Transverse colon (tissue), 4 donors: ENCODE measurements at regions not wholly inside any gene's neighbourhood (a gene's known extent, or its start where the extent isn't known, plus 50 kb on each side); places are given as distances from the start of the nearest gene placed in this dataset.
"Not testable (repeated sequence)": the region's sequence is repeated elsewhere in the genome, so short reads cannot be mapped to it uniquely, and the experiment has no call there.

Experiments used
- DNase-seq: peaks from one replicate; pipeline ENCODE4 v3.0.0-alpha.2; 2019
- H3K27ac ChIP-seq, 4 donors: fragments of 200-600 bp; sonication (generic); 2 replicates each; pipeline ENCODE4 v1.5.1; 2016 to 2018; ENCODE audit warnings: inconsistent platforms in 4 of 4
- H3K27me3 ChIP-seq: fragments of 200-600 bp; sonication (generic); 2 replicates; pipeline ENCODE4 v1.5.1; 2017; ENCODE audit warnings: inconsistent platforms
- H3K36me3 ChIP-seq, 4 donors: fragments of 200-600 bp; sonication (generic); 2 replicates each; pipeline ENCODE4 v1.5.1; 2017 to 2019; ENCODE audit warnings: inconsistent platforms in 4 of 4
- H3K4me1 ChIP-seq, 4 donors: fragments of 200-600 bp; sonication (generic); 2 replicates each; pipeline ENCODE4 v1.5.1; 2017 to 2020; ENCODE audit warnings: inconsistent platforms in 4 of 4
- H3K4me3 ChIP-seq, 4 donors: fragments of 200-600 bp; sonication (generic); 1 replicate in 1 of 4; 2 replicates in 3 of 4; pipeline versions ENCODE4 v1.5.1 to v1.6.1; 2017 to 2019; ENCODE audit warnings: inconsistent platforms in 4 of 4
- H3K9me3 ChIP-seq, 2 donors: fragments of 200-600 bp; sonication (generic); 2 replicates each; pipeline ENCODE4 v1.5.1; 2017 to 2019; ENCODE audit warnings: inconsistent platforms in 2 of 2
- EP300 ChIP-seq: sonication (generic); formaldehyde crosslinking; IDR thresholded peaks from one replicate; pipeline ENCODE4 v1.6.1; 2017; ENCODE audit warnings: antibody characterized with exemption, low read depth
- POLR2A ChIP-seq: fragments of 450-650 bp; IDR thresholded peaks from one replicate; pipeline ENCODE4 v1.6.1; 2016; ENCODE audit warnings: antibody characterized with exemption, mild to moderate bottlenecking, moderate library complexity
- POLR2AphosphoS5 ChIP-seq, 3 donors: sonication (generic); formaldehyde crosslinking; IDR thresholded peaks; one replicate each; pipeline ENCODE4 v1.6.1; 2016; ENCODE audit warnings: antibody characterized with exemption in 3 of 3
- WGBS, 2 donors: methylation state at CpG; one replicate each; pipeline ENCODE4 v1.1.5; 2018; ENCODE audit warnings: low coverage in 1 of 2; 5-methylcytosine and 5-hydroxymethylcytosine counted together
- in situ Hi-C, 4 donors: fragments of 200-750 bp; cut with MboI; loops; one replicate each; pipeline versions ENCODE4 v1.15.0 to v1.15.1; 2017; ENCODE audit warnings: low sequenced_read_pairs in 3 of 4, low pct_ligation_motif_present in 1 of 4, low pct_unique_long_range_greater_than_20kb in 1 of 4
- intact Hi-C: fragments of 100-400 bp; cut with DNase I; formaldehyde crosslinking; loops from one replicate; pipeline ENCODE4 v1.15.1; 2023; ENCODE audit warnings: low total_unique reads
- TF ChIP-seq, protein P1 (sequence below), 5 experiments: fragments of 200-600 bp in 3 of 5; fragments of 450-650 bp in 2 of 5; sonication (generic) in 3 of 5; IDR thresholded peaks; 1 replicate in 2 of 5; 2 replicates in 3 of 5; pipeline ENCODE4 v1.5.1; 2016 to 2017; ENCODE audit warnings: antibody characterized with exemption in 5 of 5, inconsistent platforms in 3 of 5, mild to moderate bottlenecking in 2 of 5, moderate library complexity in 1 of 5

- TF ChIP-seq EP300 = no peak
- TF ChIP-seq POLR2A = no peak
- no peak for TF ChIP-seq POLR2AphosphoS5 (IDR thresholded peaks at IDR 0.05)
- TF ChIP-seq, protein P1, sequence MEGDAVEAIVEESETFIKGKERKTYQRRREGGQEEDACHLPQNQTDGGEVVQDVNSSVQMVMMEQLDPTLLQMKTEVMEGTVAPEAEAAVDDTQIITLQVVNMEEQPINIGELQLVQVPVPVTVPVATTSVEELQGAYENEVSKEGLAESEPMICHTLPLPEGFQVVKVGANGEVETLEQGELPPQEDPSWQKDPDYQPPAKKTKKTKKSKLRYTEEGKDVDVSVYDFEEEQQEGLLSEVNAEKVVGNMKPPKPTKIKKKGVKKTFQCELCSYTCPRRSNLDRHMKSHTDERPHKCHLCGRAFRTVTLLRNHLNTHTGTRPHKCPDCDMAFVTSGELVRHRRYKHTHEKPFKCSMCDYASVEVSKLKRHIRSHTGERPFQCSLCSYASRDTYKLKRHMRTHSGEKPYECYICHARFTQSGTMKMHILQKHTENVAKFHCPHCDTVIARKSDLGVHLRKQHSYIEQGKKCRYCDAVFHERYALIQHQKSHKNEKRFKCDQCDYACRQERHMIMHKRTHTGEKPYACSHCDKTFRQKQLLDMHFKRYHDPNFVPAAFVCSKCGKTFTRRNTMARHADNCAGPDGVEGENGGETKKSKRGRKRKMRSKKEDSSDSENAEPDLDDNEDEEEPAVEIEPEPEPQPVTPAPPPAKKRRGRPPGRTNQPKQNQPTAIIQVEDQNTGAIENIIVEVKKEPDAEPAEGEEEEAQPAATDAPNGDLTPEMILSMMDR (IDR thresholded peaks at IDR 0.05) = no peak
- no peak overlapping the region for H3K4me3 ChIP-seq
- peaks cover 10 to 12% of the 10 kb centered on the region in 2 donors for H3K9me3 ChIP-seq
- no peak for DNase-seq
- WGBS, 2 donors = 89% methylated on average over 1 of the region's 1 CpG; no CpG with 5 or more reads in 1 of the 2 donors
- in situ Hi-C loops = no loop called here
- no peaks in the 10 kb centered on the region for H3K36me3 ChIP-seq
- no peaks in the 10 kb centered on the region for H3K4me1 ChIP-seq
- H3K27ac ChIP-seq = no peak overlapping the region
- intact Hi-C loops = no loop called here
- H3K27me3 ChIP-seq = no peaks in the 10 kb centered on the region
These were observed 1143.6 kb upstream of the ACVR2A start for GRCh38 chr2:146701183-146701582.

GRCh38 chr2:146697307-146697706, 1147.5 kb upstream of the ACVR2A start:
- Histone ChIP-seq H3K9me3 (peaks cover 4 to 5% of the 10 kb centered on the region in 2 donors), H3K4me1 (no peaks in the 10 kb centered on the region), H3K4me3 (no peak overlapping the region), H3K27me3 (no peaks in the 10 kb centered on the region), H3K27ac (no peak overlapping the region), H3K36me3 (no peaks in the 10 kb centered on the region)
- 88 to 94% methylated on average over 1 of the region's 1 CpG for WGBS, 2 donors
- in situ Hi-C loops (no loop called here), intact Hi-C loops (no loop called here)
- TF ChIP-seq POLR2A (no peak), POLR2AphosphoS5 (IDR thresholded peaks at IDR 0.05) (no peak), EP300 (no peak)
- TF ChIP-seq, protein P1 (IDR thresholded peaks at IDR 0.05) = no peak
- no peak for DNase-seq

GRCh38 chr2:146696787-146697186, 1148.0 kb upstream of the ACVR2A start:
- in situ Hi-C loops, H3K4me3 ChIP-seq, H3K27me3 ChIP-seq, DNase-seq, intact Hi-C loops, H3K9me3 ChIP-seq, H3K36me3 ChIP-seq, H3K4me1 ChIP-seq, H3K27ac ChIP-seq: not testable (repeated sequence)
- 75 to 82% methylated on average over 2 of the region's 3 CpGs for WGBS, 2 donors

GRCh38 chr2:146681991-146682390, 1162.8 kb upstream of the ACVR2A start:
- intact Hi-C loops = no loop called here
- Histone ChIP-seq H3K4me3 (no peak overlapping the region), H3K27me3 (no peaks in the 10 kb centered on the region), H3K4me1 (no peaks in the 10 kb centered on the region), H3K36me3 (no peaks in the 10 kb centered on the region), H3K27ac (no peak overlapping the region), H3K9me3 (no peaks in the 10 kb centered on the region)
- TF ChIP-seq, protein P1 (IDR thresholded peaks at IDR 0.05) = no peak
- TF ChIP-seq POLR2AphosphoS5 (IDR thresholded peaks at IDR 0.05) = no peak
- TF ChIP-seq EP300 = no peak
- TF ChIP-seq POLR2A = no peak
- DNase-seq = no peak
- 88 to 100% methylated on average over 1 of the region's 1 CpG for WGBS, 2 donors
- in situ Hi-C loops = no loop called here

DNA sequence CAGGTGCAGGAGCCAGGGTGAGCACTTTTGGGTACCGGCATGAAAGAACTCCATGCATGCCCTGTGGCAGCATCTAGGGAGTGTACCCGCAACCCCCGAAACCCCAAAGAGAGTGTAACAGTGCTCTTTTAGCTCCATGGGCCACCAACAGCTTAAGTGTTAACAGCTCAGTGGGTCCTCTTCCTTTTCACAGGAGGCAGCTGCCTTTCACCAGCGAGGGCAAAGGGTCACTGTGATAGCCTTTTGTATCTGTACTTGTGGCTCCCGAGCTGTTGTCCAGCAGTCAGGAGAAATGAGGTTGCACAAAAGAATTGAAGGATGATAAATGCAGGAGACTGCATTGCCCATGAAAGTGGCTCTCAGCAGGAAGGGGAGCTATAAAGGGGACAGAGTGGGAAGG, 1166.3 kb upstream of the ACVR2A start:
- H3K36me3 ChIP-seq = no peaks in the 10 kb centered on the region
- TF ChIP-seq, protein P1 (IDR thresholded peaks at IDR 0.05) = no peak
- TF ChIP-seq POLR2AphosphoS5 (IDR thresholded peaks at IDR 0.05) (no peak), EP300 (no peak), POLR2A (no peak)
- no peak overlapping the region for H3K27ac ChIP-seq
- WGBS, 2 donors = 87% methylated on average over 5 of the region's 5 CpGs; no CpG with 5 or more reads in 1 of the 2 donors
- H3K4me3 ChIP-seq = no peak overlapping the region
- H3K9me3 ChIP-seq = no peaks in the 10 kb centered on the region
- H3K4me1 ChIP-seq = no peaks in the 10 kb centered on the region
- in situ Hi-C loops = no loop called here
- intact Hi-C loops = loop anchor here (10.0 kb wide), 1 partner anchor 264 kb away; no protein-coding TSS in a partner anchor
- H3K27me3 ChIP-seq = no peaks in the 10 kb centered on the region
- DNase-seq = no peak
